A549 (cell line): ENCODE measurements at regions not wholly inside any gene's neighbourhood (a gene's known extent, or its start where the extent isn't known, plus 50 kb on each side); places are given as distances from the start of the nearest gene placed in this dataset.

ENCODE experiments used
- ATAC-seq, 2 experiments: fragments of 200-7000 bp in 1 of 2; fragments of >200 bp in 1 of 2; cut with Nextera tagmentation in 1 of 2; cut with Tn5 transposase in 1 of 2; 3 replicates each; pipeline versions ENCODE4 v1.8.0 to v1.9.1; 2018 to 2020; ENCODE audit warnings: mild to moderate bottlenecking in 1 of 2, moderate library complexity in 1 of 2
- CTCF ChIA-PET: fragments of 300-600 bp; sonication (Branson Sonifier 250); formaldehyde crosslinking; extraction: SDS; loops from one replicate; lab custom pipeline; 2021; ENCODE audit warnings: antibody characterized with exemption, inconsistent platforms; lab: Yijun Ruan, JAX
- POLR2A ChIA-PET: fragments of 350-600 bp; formaldehyde crosslinking; extraction: SDS; loops from one replicate; lab custom pipeline; 2021; ENCODE audit warnings: antibody characterized with exemption, inconsistent platforms; lab: Yijun Ruan, JAX
- DNase-seq, 2 experiments: peaks; one replicate each; pipeline versions ENCODE4 v3.0.0 to v3.0.0-alpha.2; 2011 to 2016; ENCODE audit warnings: low read depth in 1 of 2, low spot score in 1 of 2
- FAIRE-seq: peaks from 2 replicates; lab custom pipeline; 2011; peaks lifted over from hg19 to GRCh38; lab: Jason Lieb, UNC
- H3K27ac ChIP-seq, 2 experiments: fragments of >200 bp; sonication (Bioruptor Twin); formaldehyde crosslinking; 3 replicates each; pipeline ENCODE4 v1.5.1; 2016 to 2017
- H3K4me1 ChIP-seq: fragments of >200 bp; sonication (Bioruptor Twin); formaldehyde crosslinking; 3 replicates; pipeline ENCODE4 v1.6.1; 2016
- H3K4me2 ChIP-seq: fragments of >200 bp; sonication (Bioruptor Twin); formaldehyde crosslinking; 3 replicates; pipeline ENCODE4 v1.6.1; 2016
- H3K4me3 ChIP-seq: fragments of >200 bp; sonication (Bioruptor Twin); formaldehyde crosslinking; 3 replicates; pipeline ENCODE4 v1.5.1; 2016
- H3K9me3 ChIP-seq: fragments of >200 bp; sonication (Bioruptor Twin); formaldehyde crosslinking; 3 replicates; pipeline ENCODE4 v1.6.1; 2016
- BHLHE40 ChIP-seq: IDR thresholded peaks from 2 replicates; pipeline ENCODE4 v1.6.1; 2012; ENCODE audit warnings: low read depth, low read length, inconsistent platforms
- CHD4 ChIP-seq: fragments of 200-600 bp; sonication (generic); IDR thresholded peaks from 2 replicates; pipeline ENCODE4 v1.6.1; 2016; ENCODE audit warnings: antibody characterized with exemption, mild to moderate bottlenecking, borderline replicate concordance
- CTCF ChIP-seq: fragments of >200 bp; sonication (Bioruptor Twin); formaldehyde crosslinking; IDR thresholded peaks from 3 replicates; pipeline ENCODE4 v1.5.1; 2016
- E2F6 ChIP-seq: IDR thresholded peaks from 2 replicates; pipeline ENCODE4 v1.6.1; 2012; ENCODE audit warnings: low read depth, borderline replicate concordance
- EP300 ChIP-seq, 2 experiments: fragments of >200 bp; sonication (Bioruptor Twin); formaldehyde crosslinking; IDR thresholded peaks; 2 replicates in 1 of 2; 3 replicates in 1 of 2; pipeline ENCODE4 v1.6.1; 2016 to 2017
- ESRRA ChIP-seq: fragments of 150-350 bp; IDR thresholded peaks from 2 replicates; pipeline ENCODE4 v1.6.1; 2014; ENCODE audit warnings: mild to moderate bottlenecking, low read length, borderline replicate concordance
- FOSB ChIP-seq: fragments of 250-450 bp; sonication (Bioruptor Pico); IDR thresholded peaks from 2 replicates; pipeline ENCODE4 v1.5.0; 2020; ENCODE audit warnings: mild to moderate bottlenecking, moderate library complexity
- GATA3 ChIP-seq: IDR thresholded peaks from 2 replicates; pipeline ENCODE4 v1.6.1; 2012; ENCODE audit warnings: borderline replicate concordance
- HES2 ChIP-seq: fragments of >200 bp; sonication (Bioruptor Twin); formaldehyde crosslinking; IDR thresholded peaks from 2 replicates; pipeline ENCODE4 v1.6.1; 2016
- HEYL ChIP-seq: fragments of 250-450 bp; sonication (Bioruptor Pico); IDR thresholded peaks from 2 replicates; pipeline ENCODE4 v1.8.0; 2021; ENCODE audit warnings: mild to moderate bottlenecking, moderate library complexity
- JUNB ChIP-seq: fragments of >200 bp; sonication (Bioruptor Twin); formaldehyde crosslinking; IDR thresholded peaks from 2 replicates; pipeline ENCODE4 v1.6.1; 2016
- MAFK ChIP-seq: fragments of 450-650 bp; IDR thresholded peaks from 2 replicates; pipeline ENCODE4 v1.6.1; 2014; ENCODE audit not compliant: partially characterized antibody
- NPAS2 ChIP-seq: fragments of 250-450 bp; sonication (Bioruptor Pico); IDR thresholded peaks from 2 replicates; pipeline ENCODE4 v1.8.0; 2022; ENCODE audit warnings: mild to moderate bottlenecking, moderate library complexity, borderline replicate concordance
- PBX3 ChIP-seq: IDR thresholded peaks from 2 replicates; pipeline ENCODE4 v1.6.1; 2012
- PHF8 ChIP-seq: fragments of 200-600 bp; sonication (generic); IDR thresholded peaks from 2 replicates; pipeline ENCODE4 v1.6.1; 2016; ENCODE audit warnings: low read depth, mild to moderate bottlenecking, antibody characterized with exemption, moderate library complexity, borderline replicate concordance
- RAD21 ChIP-seq, 2 experiments: fragments of >200 bp in 1 of 2; sonication (Bioruptor Twin) in 1 of 2; formaldehyde crosslinking in 1 of 2; IDR thresholded peaks in 1 of 2; conservative IDR thresholded peaks in 1 of 2; 2 replicates in 1 of 2; 3 replicates in 1 of 2; pipeline ENCODE4 v1.6.1; 2012 to 2018; ENCODE audit warnings: inconsistent platforms in 1 of 2
- RARB ChIP-seq: fragments of 250-450 bp; sonication (Bioruptor Pico); IDR thresholded peaks from 2 replicates; pipeline ENCODE4 v1.8.0; 2021; ENCODE audit warnings: mild to moderate bottlenecking, moderate library complexity
- RCOR1 ChIP-seq: fragments of 150-350 bp; IDR thresholded peaks from 2 replicates; pipeline ENCODE4 v1.6.1; 2014; ENCODE audit warnings: antibody characterized with exemption, low read length, low read depth
- REST ChIP-seq: fragments of 200-600 bp; sonication (generic); IDR thresholded peaks from 2 replicates; pipeline ENCODE4 v1.6.1; 2016; ENCODE audit warnings: antibody characterized with exemption, mild to moderate bottlenecking, moderate library complexity
- RFX5 ChIP-seq: fragments of 450-650 bp; IDR thresholded peaks from 2 replicates; pipeline ENCODE4 v1.7.1; 2014; ENCODE audit warnings: antibody characterized with exemption, mild to moderate bottlenecking, moderate library complexity
- RNF2 ChIP-seq: fragments of 200-600 bp; sonication (generic); IDR thresholded peaks from 2 replicates; pipeline ENCODE4 v1.6.1; 2016; ENCODE audit warnings: low read depth, mild to moderate bottlenecking, antibody characterized with exemption, moderate library complexity, borderline replicate concordance
- TFCP2L1 ChIP-seq: fragments of 250-450 bp; sonication (Bioruptor Pico); IDR thresholded peaks from 2 replicates; pipeline ENCODE4 v1.5.0; 2021; ENCODE audit warnings: mild to moderate bottlenecking
- ZC3H11A ChIP-seq: fragments of 450-650 bp; IDR thresholded peaks from 2 replicates; pipeline ENCODE4 v1.6.1; 2014; ENCODE audit warnings: antibody characterized with exemption, mild to moderate bottlenecking
- ZNF302 ChIP-seq: fragments of 250-450 bp; sonication (Bioruptor Pico); IDR thresholded peaks from 2 replicates; pipeline ENCODE4 v1.9.0; 2021; ENCODE audit warnings: inconsistent platforms, mild to moderate bottlenecking, moderate library complexity
- WGBS: methylation state at CpG from one replicate; pipeline ENCODE4 v1.1.6; 2017; ENCODE audit errors: missing lambda C conversion rate; 5-methylcytosine and 5-hydroxymethylcytosine counted together

GRCh38 chr5:56498759-56499395, 265.7 kb upstream of the ANKRD55 start:
- no peaks in the 10 kb centered on the region for H3K9me3 ChIP-seq
- no peak overlapping the region for H3K4me3 ChIP-seq
- DNase-seq (no peak), ATAC-seq (no peak), FAIRE-seq (no peak)
- H3K4me1 ChIP-seq, result no peaks in the 10 kb centered on the region
- ChIA-PET CTCF (interaction anchor here (1.0 to 1.2 kb wide), 2 partner anchors 13 to 228 kb away, joined by 3 to 4 read pairs; no protein-coding TSS in a partner anchor), POLR2A (no interaction called here)
- whole genome bisulfite sequencing, result 85% methylated on average over 10 of the region's 24 CpGs
- H3K4me2 ChIP-seq, result no peak overlapping the region
- TF ChIP-seq ESRRA (no peak), FOSB (CRISPR knock-in tag) (no peak), HES2 (no peak), GATA3 (no peak), PHF8 (no peak), RARB (CRISPR knock-in tag) (no peak), HEYL (CRISPR knock-in tag) (no peak), NPAS2 (CRISPR knock-in tag) (no peak)
- H3K27ac ChIP-seq, result no peak overlapping the region

- CTCF ChIA-PET, result interaction anchor here (2.0 kb wide), 1 partner anchor 15 kb away, joined by 5 read pairs; no protein-coding TSS in a partner anchor
- FAIRE-seq, result no peak
- ATAC-seq, result no peak
- no peak for DNase-seq
- Histone ChIP-seq H3K9me3 (no peaks in the 10 kb centered on the region), H3K4me1 (no peaks in the 10 kb centered on the region), H3K4me2 (no peak overlapping the region), H3K27ac (no peak overlapping the region), H3K4me3 (no peak overlapping the region)
- 64% methylated on average over 5 of the region's 5 CpGs for WGBS
- TF ChIP-seq EP300 (IDR thresholded peaks at IDR 0.05), result no peak
- no peak for TF ChIP-seq CTCF
- TF ChIP-seq BHLHE40, result no peak
- TF ChIP-seq TFCP2L1 (CRISPR knock-in tag), result no peak
- TF ChIP-seq JUNB, result no peak
- no peak for TF ChIP-seq CHD4
- TF ChIP-seq RFX5, result no peak
- TF ChIP-seq RNF2, result no peak
- TF ChIP-seq RCOR1, result no peak
- POLR2A ChIA-PET, result no interaction called here
These were observed 263.5 kb upstream of the ANKRD55 start for GRCh38 chr5:56496581-56497063.

- CTCF ChIA-PET, result interaction anchor here (3.0 kb wide), 1 partner anchor 12 kb away, joined by 13 read pairs; no protein-coding TSS in a partner anchor
- ATAC-seq (no peak), FAIRE-seq (no peak), DNase-seq (no peak)
- H3K4me1 ChIP-seq, result no peaks in the 10 kb centered on the region
- no peak overlapping the region for H3K27ac ChIP-seq
- H3K4me2 ChIP-seq, result no peak overlapping the region
- TF ChIP-seq MAFK, result no peak
- no peak for TF ChIP-seq ZC3H11A
- no peak for TF ChIP-seq PBX3
- TF ChIP-seq CHD4, result no peak
- no peak for TF ChIP-seq RAD21 (conservative IDR thresholded peaks at IDR 0.05 in 1 of 2, IDR thresholded peaks at IDR 0.05 in 1 of 2)
- TF ChIP-seq E2F6, result no peak
- TF ChIP-seq ZNF302 (CRISPR knock-in tag), result no peak
- no peak for TF ChIP-seq REST
- TF ChIP-seq, all 56 proteins: peak for 0
- H3K4me3 ChIP-seq, result no peak overlapping the region
- H3K9me3 ChIP-seq, result no peaks in the 10 kb centered on the region
- 82% methylated on average over 7 of the region's 7 CpGs for WGBS
- POLR2A ChIA-PET, result no interaction called here
These were observed 261.2 kb upstream of the ANKRD55 start for GRCh38 chr5:56494300-56494731.
